Parathyroid adenoma (tissue), 2 donors: ENCODE measurements at regions not wholly inside any gene's neighbourhood (a gene's known extent, or its start where the extent isn't known, plus 50 kb on each side); places are given as distances from the start of the nearest gene placed in this dataset.

Experiments used
- H2AFZ ChIP-seq: fragments of 300-600 bp; sonication (generic); one replicate; pipeline ENCODE4 v1.7.0; 2017; ENCODE audit warnings: antibody characterized with exemption, mild to moderate bottlenecking
- H3K27ac ChIP-seq: fragments of 300-600 bp; sonication (generic); one replicate; pipeline ENCODE4 v1.7.0; 2017
- H3K27me3 ChIP-seq: fragments of 300-600 bp; sonication (generic); one replicate; pipeline ENCODE4 v1.7.0; 2017; ENCODE audit warnings: low read length; ENCODE audit not compliant: control insufficient read depth, insufficient read depth
- H3K36me3 ChIP-seq: fragments of 300-600 bp; sonication (generic); one replicate; pipeline ENCODE4 v1.7.0; 2017; ENCODE audit warnings: low read length; ENCODE audit not compliant: control insufficient read depth, insufficient read depth
- H3K4me1 ChIP-seq: fragments of 300-600 bp; sonication (generic); one replicate; pipeline ENCODE4 v1.7.0; 2017; ENCODE audit warnings: control low read depth
- H3K4me2 ChIP-seq: fragments of 300-600 bp; sonication (generic); one replicate; pipeline ENCODE4 v1.7.0; 2017; ENCODE audit warnings: low read length
- H3K4me3 ChIP-seq: fragments of 300-600 bp; sonication (generic); one replicate; pipeline ENCODE4 v1.7.0; 2017; ENCODE audit warnings: low read depth, low read length
- H3K79me2 ChIP-seq: fragments of 300-600 bp; sonication (generic); one replicate; pipeline ENCODE4 v1.7.0; 2017; ENCODE audit warnings: control low read depth
- H3K9ac ChIP-seq: fragments of 300-600 bp; sonication (generic); one replicate; pipeline ENCODE4 v1.7.0; 2017; ENCODE audit warnings: mild to moderate bottlenecking
- H3K9me3 ChIP-seq: fragments of 300-600 bp; sonication (generic); one replicate; pipeline ENCODE4 v1.7.0; 2017; ENCODE audit warnings: low read length; ENCODE audit not compliant: control insufficient read depth
- TF ChIP-seq, protein P1 (sequence below): fragments of 300-600 bp; sonication (generic); IDR thresholded peaks from one replicate; pipeline ENCODE4 v1.7.0; 2017; ENCODE audit warnings: antibody characterized with exemption, mild to moderate bottlenecking
- donor health status: primary hyperparathyroidism.

DNA sequence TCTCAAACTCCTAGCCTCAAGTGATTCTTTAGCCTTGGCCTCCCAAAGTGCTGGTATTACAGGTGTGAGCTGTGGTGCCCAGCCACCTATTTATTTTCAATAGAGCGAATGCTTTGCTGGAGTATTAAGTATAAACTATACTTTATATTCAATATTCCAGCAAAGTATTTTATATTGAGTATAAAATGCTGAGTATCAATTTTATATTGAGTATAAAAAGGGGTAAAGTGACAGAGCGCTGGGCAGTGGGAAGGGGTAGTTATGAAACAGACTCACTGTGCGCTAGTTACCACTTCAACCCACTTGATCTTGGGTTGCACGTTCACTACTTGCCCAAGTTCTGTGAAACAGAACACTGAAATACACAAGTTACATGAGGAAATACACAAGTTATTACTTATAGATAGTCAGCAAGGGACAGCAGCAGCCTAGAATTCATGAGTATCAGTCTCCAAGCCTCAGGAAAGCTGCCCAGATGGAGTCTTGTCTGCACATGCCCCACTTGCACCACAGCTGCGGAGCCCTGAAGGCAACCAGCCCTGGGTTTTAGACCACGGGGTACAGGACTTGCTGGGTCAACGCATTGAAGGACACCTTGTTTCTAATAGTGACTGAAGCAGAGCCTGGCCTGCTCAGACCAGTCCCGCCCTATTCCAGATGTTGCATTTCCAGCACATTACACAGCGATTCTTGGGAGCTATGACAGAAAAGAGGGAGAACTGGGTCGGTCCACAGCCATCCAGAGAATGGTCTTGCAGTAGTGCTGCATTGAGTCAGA lies 51.6 kb upstream of the SYT13 start:
- no peaks in the 10 kb centered on the region for H3K4me1 ChIP-seq
- no peak overlapping the region for H3K4me3 ChIP-seq
- no peaks in the 10 kb centered on the region for H3K9me3 ChIP-seq
- H2AFZ ChIP-seq = no peak overlapping the region
- H3K9ac ChIP-seq = no peak overlapping the region
- H3K4me2 ChIP-seq = no peak overlapping the region
- H3K27ac ChIP-seq = no peak overlapping the region
- H3K79me2 ChIP-seq = no peaks in the 10 kb centered on the region
- no peaks in the 10 kb centered on the region for H3K36me3 ChIP-seq
- no peaks in the 10 kb centered on the region for H3K27me3 ChIP-seq
- TF ChIP-seq, protein P1, sequence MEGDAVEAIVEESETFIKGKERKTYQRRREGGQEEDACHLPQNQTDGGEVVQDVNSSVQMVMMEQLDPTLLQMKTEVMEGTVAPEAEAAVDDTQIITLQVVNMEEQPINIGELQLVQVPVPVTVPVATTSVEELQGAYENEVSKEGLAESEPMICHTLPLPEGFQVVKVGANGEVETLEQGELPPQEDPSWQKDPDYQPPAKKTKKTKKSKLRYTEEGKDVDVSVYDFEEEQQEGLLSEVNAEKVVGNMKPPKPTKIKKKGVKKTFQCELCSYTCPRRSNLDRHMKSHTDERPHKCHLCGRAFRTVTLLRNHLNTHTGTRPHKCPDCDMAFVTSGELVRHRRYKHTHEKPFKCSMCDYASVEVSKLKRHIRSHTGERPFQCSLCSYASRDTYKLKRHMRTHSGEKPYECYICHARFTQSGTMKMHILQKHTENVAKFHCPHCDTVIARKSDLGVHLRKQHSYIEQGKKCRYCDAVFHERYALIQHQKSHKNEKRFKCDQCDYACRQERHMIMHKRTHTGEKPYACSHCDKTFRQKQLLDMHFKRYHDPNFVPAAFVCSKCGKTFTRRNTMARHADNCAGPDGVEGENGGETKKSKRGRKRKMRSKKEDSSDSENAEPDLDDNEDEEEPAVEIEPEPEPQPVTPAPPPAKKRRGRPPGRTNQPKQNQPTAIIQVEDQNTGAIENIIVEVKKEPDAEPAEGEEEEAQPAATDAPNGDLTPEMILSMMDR = no peak

DNA sequence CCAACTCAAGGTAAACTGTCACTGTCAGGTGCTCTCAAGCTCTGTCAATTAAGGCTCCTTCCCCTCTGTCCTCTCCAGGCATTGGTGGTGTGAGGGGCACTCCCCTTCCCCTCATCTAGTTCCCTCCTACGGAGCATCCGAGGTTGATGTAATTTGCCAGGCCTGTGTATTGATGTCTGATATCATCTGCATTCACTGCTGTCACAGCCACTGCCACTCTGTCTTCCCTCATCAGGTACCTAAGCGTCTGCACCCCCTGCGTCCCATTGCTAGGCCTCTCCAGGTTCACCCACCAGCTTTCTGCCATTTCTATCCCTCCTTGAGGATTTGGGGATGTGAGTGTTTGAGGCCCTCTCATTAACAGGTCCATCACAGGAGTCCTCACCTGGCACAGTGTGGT lies 50.0 kb upstream of the SYT13 start:
- no peaks in the 10 kb centered on the region for H3K9me3 ChIP-seq
- no peak overlapping the region for H3K4me3 ChIP-seq
- no peak overlapping the region for H3K4me2 ChIP-seq
- no peak overlapping the region for H3K9ac ChIP-seq
- no peaks in the 10 kb centered on the region for H3K79me2 ChIP-seq
- H3K4me1 ChIP-seq = no peaks in the 10 kb centered on the region
- no peak overlapping the region for H3K27ac ChIP-seq
- no peak overlapping the region for H2AFZ ChIP-seq
- TF ChIP-seq, protein P1 = no peak
- no peaks in the 10 kb centered on the region for H3K27me3 ChIP-seq
- no peaks in the 10 kb centered on the region for H3K36me3 ChIP-seq
